ENCODE measurements at regions not wholly inside any gene's neighbourhood (a gene's known extent, or its start where the extent isn't known, plus 50 kb on each side); places are given as distances from the start of the nearest gene placed in this dataset.

- TF ChIP-seq CTCF (IDR thresholded peaks at IDR 0.05) (no peak), POLR2A (IDR thresholded peaks at IDR 0.05) (no peak)
Measured at GRCh38 chrX:43357741-43358140, 298.4 kb upstream of the MAOA start.
